ENCODE measurements at regions not wholly inside any gene's neighbourhood (a gene's known extent, or its start where the extent isn't known, plus 50 kb on each side); places are given as distances from the start of the nearest gene placed in this dataset.

DNA sequence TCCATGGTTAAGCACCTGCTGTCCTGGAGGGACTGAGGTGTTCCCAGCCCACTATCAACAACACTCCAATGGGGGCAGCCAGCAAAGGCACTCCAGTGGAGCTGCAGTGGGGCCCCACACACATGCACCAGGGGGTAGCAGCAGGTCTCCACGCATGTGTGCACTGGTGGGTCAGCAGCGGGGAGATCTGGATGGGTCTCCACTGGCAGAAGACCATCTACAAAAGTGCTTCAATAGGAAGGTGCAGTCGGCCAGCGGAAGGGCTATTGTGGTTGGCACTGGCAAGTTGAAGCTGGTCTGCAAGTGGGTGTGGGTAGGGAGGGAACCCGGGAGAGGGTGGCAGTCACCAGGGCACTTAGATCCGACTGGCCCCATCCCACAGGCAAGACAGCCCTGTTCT lies 1355.4 kb downstream of the NSUN3 start:
- DNase-seq, result no peak

DNA sequence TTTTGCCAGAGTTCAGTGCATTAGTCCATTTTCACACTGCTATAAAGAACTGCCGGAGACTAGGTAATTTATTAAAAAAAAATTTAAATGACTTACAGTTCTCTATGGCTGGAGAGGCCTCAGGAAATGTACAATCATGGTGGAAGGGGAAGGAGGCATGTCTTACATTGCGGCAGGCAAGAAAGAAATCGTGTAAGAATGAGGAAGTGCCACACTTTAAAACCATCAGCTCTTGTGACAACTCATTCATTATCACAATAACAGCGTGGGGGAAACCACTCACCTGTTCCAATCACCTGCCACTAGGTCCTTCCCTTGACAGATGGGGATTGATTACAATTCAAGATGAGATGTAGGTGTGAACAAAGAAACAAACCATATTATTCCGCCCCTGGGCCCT lies 1361.4 kb downstream of the NSUN3 start:
- no peak for DNase-seq

DNA sequence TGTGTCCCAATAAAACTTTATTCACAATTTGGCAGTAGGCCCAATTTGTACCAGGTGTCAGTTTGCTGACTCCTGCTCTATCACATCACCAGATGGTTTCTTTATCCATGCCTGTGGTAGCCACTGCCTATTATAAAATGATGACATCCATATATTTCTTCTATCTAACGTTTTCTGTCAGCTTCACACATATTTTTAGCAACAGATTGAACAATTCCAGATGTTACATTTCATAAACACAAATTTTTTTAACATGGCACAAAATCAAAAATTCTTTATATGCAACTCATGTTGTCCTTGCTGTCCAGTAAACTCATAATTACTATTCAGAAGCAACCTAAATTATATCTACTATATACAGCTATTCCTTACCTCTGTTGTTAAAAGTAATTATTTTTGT lies 1371.6 kb downstream of the NSUN3 start:
- no peak for DNase-seq

DNA sequence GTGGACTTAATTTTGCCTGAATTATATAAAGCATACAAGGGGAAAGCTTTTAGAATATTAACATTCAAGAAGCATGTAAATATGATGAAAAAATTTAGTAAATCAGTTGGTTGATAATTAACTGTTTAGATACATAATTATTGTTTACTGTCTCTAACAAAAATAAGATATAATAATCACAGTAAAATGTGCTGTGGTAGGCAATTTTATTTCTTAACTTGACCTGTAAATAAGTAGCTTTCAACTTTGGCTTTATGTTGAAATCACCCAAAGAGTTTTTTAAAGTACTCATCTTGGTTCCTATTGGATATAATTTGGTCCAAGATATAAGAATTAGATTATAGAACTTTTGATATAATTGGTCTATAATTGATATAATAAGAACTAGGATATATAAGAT lies 1374.5 kb downstream of the NSUN3 start:
- no peak for DNase-seq

DNA sequence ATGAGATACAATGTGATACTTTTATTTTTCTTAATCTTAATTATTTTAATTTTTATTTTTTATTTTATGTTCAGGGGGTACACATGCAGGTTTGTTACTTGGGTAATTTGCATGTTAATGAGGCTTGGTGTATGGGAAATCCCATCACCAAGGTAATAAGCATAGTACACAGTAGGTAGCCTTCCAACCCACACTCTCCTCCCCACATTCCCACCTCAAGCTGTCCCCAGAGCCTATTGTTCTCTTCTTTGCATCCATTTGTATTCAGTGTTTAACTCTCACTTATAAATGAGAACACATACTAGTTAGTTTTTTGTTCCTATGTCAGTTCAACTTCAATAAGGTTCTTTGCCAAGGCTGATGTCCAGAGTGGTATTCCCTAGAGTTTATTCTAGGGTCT lies 1375.4 kb downstream of the NSUN3 start:
- no peak for DNase-seq

DNA sequence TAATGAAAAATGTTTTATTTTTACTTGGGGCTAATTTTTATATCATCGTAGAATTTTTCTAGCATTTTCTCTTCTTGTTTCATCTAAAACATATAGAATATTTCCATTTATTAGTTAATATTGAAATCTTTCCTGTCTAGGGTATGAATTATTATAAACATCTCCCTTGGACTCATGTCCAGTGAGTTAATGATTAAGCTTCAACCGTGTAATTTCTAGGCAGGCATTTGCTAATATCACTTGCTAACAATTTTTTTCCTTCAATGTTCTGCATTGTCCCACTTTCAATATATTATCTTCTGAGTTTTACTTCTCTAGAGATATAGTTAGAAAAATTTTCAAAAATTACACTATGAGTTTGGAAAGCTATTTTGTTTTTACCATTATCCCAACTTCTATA lies 1371.6 kb upstream of the EPHA6 start:
- DNase-seq, result no peak

DNA sequence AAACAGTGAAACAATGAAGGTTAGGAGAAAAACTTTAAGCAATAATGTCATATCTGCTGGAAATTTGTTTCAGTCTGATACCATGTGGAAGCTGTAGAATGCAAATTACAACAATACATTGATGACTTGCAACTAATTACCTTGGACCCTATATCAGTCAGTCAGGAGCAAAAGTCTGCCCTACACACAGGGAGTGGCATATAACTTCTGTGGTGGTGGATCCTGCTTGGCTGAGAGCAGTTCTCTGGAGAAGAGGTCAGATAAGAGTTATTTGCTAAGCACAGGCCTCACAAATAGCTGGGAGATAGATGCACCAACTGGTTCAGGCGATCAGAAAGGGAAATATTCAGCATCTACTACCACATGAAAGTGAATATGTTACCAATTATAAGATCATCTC lies 1364.6 kb upstream of the EPHA6 start:
- no peak for DNase-seq

DNA sequence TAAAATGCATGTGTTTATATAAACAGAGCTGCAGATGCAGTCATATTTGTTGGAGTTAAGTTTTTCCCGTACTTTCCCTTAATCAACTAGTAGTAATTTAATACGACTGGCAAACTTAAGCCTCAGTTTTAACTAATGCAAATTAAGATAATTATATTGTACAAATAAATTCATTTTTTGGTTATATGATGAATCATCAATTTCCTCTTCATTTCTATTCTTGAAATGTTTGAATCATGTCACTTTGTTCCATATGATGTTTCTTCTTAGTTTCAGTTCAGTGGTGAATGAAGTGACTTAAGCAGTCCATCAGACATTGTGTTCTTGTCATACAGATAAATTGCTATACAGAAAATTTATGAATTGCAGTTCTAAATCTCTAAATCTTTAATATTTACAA lies 1361.2 kb upstream of the EPHA6 start:
- DNase-seq, result no peak

DNA sequence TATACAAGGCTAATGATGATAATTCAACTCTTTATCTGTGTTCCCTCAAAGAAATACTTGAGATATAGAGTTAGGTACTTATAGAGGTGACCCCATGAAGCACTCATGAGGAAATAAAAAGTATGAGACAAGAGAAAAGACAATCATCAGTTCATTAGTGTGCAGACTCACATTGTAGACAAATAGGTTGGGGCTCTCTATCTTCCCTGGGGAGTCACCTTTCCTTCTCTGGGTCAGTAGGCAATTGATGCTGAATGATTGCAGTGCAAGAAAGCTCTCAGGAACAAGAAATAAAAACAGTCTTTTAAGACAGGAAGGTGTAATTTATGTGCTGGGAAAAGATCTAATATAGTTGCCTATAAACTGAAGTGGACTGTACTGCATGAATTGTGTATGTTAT lies 1357.6 kb upstream of the EPHA6 start:
- no peak for DNase-seq

DNA sequence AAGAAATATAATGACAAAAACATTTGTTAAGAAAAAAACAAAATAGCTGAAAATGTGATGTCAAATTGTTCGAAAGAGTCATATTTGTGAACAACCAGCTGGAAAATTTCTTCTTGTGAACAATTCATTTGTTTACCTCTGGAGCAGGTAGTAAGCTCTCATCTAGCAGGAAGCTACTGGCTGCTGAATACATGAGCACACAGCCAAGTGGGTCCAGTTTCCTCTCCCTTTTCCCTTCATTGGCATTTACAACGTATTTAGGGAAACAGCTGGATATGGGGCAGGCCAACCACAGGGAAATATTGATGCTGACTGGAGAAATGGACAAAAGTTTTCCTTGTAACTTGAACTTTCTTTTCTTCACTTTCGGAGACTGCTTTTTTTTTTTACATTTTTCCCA lies 1354.7 kb upstream of the EPHA6 start:
- no peak for DNase-seq

DNA sequence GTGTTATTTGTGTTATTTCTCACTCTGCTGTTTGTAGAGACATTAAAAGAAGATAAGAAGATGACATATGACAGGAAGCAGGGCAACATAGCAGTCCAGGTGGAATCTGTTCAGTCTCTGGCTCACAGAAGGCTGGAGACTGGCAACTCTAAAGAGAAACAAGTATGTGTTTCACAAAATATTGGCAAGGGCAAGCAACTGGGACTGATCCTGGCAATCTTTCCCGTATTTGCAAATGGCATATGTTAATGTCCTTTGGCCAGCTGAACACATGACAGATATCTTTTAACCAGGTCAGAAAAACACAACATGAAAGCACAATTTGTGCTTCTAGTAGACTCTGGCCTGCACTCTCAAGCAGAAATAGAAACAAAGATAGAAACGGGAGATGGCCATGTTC lies 1354.1 kb upstream of the EPHA6 start:
- DNase-seq, result no peak

DNA sequence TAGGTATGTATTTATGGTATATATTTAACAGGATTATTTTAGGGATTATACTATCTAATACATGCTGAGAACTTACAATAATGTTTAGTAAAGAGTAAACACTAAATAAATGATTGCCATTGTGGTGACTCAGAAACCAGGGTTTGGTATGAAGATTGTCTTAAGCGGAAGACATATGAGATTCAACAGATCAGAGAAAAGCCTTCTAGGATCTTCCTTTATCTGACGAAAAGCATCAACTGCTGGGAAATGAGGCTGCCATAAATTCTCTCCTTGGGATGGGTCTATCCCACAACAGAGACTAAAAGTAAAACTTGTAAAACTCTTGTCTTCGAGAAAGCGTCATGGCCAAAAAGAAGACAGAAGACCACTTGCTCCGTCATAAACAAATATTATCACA lies 1352.2 kb upstream of the EPHA6 start:
- DNase-seq, result no peak

DNA sequence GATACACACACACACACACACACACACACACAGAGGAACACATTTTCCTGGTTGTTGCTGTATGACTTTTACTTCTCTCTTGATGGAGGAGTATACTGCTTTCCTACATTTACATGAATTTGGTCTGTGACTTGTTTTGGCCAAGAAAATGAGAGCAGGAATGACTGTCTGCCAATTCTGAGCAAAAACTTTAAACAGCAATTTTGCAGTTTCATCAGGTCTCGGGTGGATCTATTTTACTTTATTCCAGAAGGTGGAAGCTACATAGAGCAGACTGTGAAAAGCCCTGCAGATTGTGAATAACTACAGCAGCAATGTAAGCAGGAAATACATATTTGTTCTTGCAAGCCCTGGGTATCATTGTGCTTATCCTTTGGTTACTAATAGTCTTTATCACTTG lies 1350.0 kb upstream of the EPHA6 start:
- no peak for DNase-seq

DNA sequence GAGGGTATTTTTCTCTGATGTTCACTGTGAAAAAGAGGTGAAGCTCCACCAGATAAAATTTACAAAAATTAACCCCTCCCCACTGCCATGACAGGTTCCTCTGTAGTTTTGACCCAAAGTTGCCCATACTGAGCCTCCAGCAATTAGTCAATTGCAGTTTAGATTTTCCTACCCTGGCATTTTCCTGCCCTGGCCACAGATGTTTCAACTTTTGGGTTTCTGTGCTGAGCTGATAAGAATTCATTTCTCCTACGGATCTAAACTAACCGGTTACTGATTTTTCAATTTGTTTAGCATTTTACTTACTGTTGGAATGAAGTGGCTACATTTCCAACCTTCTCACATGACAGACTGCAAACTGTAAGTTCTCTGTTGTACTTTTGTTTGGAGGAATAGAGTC lies 1346.1 kb upstream of the EPHA6 start:
- DNase-seq, result no peak

DNA sequence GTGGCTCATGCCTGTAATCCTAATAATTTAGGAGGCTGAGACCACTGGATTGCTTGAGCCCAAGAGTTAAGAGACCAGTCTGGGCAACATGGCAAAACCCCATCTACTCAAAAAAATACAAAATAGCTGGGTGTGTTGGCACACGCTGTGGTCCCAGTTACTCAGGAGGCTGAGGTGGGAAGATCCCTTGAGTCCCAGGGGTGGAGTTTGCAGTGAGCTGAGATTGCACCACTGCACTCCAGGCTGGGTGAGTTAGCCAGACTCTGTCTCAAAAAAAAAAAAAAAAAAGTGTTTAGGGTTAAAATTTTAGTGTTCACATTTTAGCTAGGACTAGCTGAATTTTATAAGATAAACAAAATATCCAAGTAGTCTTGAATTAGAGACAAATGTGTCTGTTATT lies 1340.1 kb upstream of the EPHA6 start:
- DNase-seq, result no peak

DNA sequence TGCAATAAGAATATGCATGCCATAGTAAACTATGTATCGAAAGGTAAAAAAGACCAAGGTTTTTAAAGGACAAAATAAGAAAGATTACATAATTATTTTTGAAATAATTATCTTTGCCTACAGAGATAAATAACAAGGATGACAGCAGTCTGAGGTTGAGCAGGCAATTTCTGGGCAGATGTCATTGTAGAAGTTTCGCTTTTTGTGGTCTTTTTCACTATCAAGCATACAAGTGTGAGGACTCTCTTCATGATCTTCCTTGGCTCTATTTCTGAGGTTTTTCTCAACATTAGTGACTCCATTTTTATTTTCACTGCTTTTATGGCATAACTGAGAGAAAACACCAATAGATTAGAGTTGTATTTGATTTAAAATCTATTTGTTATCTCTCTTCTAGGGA lies 1337.9 kb upstream of the EPHA6 start:
- no peak for DNase-seq

DNA sequence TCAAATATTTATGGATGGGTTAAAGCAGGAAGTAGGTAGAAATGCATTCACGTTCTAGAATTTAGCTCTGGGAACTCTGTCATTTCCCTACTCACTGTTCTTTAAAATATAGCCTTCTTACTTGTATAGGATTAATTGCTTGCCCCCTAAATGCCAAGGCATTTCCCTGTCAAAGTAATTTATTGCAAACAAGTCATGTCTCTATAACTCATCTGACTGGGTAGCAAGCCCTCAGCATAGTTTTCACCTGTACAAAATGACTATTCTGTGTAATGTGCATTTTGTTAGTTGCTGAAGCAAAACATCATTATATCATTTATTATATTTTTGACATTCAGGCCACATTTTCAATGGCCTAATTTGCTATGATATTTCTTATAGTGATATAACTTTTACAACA lies 1308.2 kb upstream of the EPHA6 start:
- no peak for DNase-seq

DNA sequence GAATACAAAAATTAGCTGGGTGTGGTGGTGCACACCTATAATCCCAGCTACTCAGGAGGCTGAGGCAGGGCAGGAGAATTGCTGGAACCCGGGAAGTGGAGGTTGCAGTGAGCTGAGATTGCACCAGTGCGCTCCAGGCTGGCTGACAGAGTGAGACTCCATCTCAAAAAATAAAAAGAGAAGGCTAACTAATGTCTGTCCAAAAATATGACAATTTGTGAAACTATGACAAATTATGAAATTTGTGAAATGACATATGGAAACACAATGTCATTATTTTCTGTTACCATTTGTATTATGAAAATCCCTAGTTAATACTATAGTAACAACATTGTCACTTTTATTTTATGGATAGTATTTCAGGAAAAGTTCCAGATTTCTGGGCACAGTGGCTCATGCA lies 1306.3 kb upstream of the EPHA6 start:
- no peak for DNase-seq

DNA sequence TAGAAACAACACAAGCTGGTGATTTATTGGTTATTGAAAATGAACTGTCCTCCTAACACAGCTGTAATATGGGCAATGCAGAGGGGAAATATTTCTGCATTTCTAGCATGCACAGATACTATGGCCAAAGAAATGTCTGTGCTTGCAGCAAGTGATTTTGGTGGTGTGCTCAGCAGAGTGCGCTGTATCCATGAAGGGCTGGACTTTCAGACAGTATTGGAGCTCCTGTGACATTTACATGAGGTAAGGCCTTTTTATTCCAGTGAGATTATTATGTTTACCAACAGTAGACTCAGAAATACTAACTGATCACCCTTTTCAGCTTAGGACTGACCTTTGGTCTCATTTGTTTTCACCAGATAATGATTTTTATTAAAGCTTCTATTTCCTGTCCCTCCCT lies 1302.6 kb upstream of the EPHA6 start:
- no peak for DNase-seq

DNA sequence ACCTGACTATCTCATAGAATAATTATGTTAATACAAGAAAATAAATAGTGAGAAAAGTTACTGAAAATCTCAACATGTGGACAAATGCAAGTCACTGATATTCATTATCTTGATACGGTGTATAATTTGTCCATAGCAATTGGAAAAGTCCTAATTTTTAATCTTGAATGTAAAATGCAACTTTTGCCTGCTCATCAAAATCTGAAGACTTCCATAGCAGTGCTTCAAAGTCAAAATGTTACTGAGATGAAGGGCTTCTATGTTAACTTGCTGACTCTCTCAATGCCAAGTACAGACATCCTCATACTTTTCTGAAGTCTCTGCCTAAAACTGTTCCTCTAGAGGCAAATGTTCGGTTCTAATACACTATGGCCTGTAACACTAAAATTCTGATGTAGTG lies 1300.1 kb upstream of the EPHA6 start:
- no peak for DNase-seq

DNA sequence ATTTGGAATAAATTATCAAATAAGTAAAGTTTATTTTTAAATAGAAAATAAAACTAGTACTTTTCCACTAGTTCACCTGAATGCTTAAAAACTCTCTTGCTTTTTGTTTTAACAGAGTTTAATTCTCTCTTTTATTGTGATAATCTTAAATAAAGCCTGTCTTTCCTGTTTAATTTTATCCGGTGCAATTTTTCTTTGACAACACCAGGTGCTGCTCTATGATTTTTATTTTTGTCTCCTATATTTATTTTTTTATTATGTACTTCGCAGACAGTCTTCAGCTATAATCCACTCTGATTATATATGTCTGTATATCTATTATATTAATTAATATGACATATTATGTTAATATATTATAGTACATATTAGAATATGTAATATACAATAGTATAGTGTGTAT lies 1293.0 kb upstream of the EPHA6 start:
- no peak for DNase-seq

DNA sequence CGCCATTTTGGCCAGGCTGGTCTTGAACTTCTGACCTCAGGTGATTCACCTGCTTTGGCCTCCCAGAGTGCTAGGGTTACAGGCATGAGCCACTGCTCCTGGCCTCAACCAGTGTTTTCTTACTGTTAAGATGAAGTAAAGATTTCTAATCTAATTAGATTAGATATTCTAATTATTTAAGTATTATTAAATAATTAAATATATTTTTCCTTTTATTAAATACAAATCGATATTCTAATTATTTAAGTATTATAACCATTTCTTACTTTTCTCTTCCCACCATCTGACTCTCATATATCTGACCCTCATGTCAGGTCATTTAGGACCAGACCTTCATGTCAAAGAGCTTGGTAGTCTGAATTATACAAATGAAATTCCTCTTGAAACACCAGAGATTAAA lies 1291.9 kb upstream of the EPHA6 start:
- DNase-seq, result no peak

DNA sequence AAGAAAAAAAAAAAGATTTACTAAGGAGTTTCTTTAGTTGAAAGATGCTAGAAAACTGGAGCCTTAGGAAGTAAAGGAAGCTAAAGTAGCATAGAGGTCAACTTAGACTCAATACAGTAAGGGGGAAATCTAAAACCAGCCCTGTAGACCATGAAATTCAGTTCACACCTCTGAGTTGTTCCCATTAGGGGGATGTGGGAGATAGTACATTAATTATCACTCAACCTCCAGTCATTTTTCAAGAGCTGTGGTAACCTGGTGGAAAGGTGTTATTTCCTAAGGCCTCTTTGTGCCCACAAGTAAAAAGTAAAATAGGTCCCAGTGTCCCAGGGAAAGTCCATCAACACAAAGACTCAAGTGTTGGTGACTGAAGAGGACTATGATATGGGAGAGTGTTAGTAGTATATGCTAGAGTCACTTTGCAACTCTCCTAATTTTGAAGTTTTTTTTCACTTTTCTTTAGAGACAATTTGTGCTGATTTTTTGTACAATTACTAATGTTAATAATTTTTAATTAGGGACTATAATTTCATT lies 1274.4 kb upstream of the EPHA6 start:
- DNase-seq, result no peak

DNA sequence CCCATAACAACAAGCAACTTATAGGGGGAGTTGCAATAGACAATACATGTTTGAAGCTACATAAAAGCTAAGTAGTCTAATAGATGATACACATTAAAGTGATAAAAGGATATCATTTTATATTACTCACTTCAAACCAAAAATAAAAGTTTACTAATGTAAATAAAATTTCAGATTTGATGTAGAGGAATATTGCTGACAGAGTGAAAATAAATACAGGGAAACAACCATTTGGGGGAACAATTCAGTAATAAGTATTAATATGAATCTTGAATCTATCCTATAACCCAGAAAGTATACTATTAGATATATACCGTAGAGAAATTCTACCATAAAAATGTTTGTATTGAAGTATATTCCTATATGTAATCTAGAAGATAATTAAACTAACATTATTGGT lies 1248.9 kb upstream of the EPHA6 start:
- no peak for DNase-seq

DNA sequence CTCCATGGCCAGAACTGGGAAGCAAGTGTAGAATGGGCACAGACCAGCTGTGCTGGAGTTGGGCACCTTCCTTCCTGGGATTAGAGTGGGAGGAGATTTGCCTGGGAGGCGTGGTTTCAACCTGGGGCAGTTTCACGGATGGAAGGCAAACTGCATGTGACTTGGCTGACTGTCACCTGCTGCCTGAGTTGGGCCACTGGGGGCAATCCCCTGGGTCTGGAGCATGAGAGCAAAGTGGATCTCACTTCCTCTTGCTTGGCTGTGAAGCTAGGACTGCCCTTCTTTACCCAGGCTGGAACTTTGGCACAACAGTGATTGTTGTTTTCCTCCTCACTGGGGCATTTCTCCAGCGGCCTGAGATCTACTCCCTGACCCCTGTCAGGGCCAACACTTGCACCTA lies 1247.0 kb upstream of the EPHA6 start:
- DNase-seq, result no peak

DNA sequence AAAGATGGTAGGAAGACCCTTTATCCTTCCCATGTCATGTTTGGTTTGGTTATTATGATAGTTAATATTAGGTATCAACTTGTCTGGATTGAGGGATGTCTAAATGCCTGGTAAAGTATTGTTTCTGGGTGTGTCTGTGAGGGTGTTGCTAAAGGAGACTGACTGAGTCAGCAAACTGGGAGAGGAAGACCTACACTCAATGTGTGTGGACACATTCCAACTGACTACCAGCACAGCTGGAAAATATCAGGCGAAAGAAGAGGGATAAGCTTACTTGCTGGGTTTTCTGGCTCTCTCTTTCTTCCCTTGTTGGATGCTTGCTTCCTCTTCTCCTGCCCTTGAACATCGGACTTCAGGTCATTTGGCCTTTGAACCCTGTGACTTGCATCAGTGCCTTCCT lies 1227.6 kb upstream of the EPHA6 start:
- DNase-seq, result no peak
